Right hindlimb (tissue), 1 donor: ENCODE measurements at regions not wholly inside any gene's neighbourhood (a gene's known extent, or its start where the extent isn't known, plus 50 kb on each side); places are given as distances from the start of the nearest gene placed in this dataset.
"Not testable (repeated sequence)": the region's sequence is repeated elsewhere in the genome, so short reads cannot be mapped to it uniquely, and the experiment has no call there.

ENCODE experiments used
- DNase-seq: peaks from one replicate; pipeline ENCODE4 v3.0.0-alpha.2; 2018

GRCh38 chrX:34716302-34716701, 59.2 kb upstream of the TMEM47 start:
- DNase-seq = no peak

DNA sequence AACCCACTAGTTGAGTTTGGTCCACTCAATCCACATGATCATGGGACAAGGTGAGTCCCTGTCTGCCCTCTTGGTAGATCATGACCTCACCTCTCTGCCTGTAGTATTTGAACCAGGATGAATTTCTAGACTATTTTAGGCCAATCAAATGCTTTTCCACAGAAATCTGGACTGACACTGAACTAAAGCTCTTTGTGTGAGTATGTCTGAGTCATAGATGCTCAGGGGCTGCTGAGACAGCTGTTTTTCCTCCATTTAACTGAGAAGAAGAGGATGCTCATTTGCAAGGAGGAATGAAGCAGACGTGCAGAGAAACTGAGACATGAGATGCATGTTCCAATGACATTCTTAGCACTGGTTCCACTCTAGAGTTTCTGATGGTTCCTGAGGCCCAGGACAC, 77.3 kb upstream of the TMEM47 start:
- no peak for DNase-seq

GRCh38 chrX:34744521-34744920, 87.4 kb upstream of the TMEM47 start:
- no peak for DNase-seq

- no peak for DNase-seq
Observed at GRCh38 chrX:34749896-34750295, 92.8 kb upstream of the TMEM47 start.

- no peak for DNase-seq
Observed at GRCh38 chrX:34764852-34765361, 107.8 kb upstream of the TMEM47 start.

DNA sequence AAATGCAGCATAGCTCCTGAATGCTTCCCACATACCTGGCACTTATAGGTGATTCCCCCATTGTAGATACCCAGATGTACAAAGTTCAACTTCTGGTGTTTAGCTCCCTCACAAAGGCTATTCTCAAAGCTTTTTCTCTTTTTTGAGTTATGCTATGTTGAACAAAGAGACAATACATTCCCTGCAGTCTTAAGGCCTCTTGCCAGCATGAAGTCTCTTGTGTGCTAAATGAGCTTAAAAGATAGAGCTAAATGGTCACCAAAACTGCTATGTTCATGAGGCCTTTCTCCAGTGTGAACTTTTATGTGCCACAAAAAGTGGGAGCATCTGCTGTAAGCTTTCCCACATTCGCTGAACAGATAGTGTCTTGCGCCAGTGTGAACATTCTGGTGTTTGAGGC, 111.2 kb upstream of the TMEM47 start:
- DNase-seq = no peak

GRCh38 chrX:34770511-34770910, 113.4 kb upstream of the TMEM47 start:
- no peak for DNase-seq

DNA sequence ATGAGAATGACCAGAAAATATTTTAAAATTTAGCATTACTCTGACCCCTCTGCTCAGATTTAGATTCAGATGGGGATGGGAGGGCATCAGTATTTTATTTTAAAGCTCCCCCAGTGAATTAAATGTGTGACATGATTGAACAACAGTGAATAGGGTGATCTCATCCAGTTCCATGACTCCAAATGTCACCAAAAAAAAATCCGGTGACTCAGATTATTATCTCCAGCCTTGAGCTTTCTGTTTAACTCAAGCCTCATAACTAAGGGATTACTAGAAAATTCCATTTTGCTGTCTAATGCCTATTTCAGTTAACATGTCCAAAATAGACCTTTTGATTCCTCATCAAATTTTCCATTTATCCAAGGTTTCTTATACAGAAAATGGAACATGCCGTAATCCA, 121.8 kb upstream of the TMEM47 start:
- DNase-seq = no peak

GRCh38 chrX:34790026-34790425, 132.9 kb upstream of the TMEM47 start:
- no peak for DNase-seq

- no peak for DNase-seq
Observed at GRCh38 chrX:34805951-34806350, 136.6 kb upstream of the FAM47B start.

DNA sequence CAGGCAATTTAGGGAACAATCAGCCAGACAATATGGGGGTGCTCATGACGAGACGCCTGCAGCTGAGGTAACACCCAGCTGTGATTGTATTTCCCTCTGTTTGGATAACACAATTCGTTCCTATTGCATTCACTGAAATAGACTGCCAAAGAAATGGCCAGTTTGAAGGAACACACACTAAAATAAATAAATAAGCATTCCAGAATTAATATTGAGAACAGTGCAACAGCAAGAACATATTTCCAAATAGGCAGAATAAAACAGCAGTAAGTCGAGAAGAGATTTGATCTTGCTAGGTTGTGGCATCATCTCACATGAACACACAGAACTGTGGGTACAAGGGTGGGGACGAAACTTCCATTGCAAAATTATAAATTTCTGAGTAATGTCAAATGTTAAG, 133.5 kb upstream of the FAM47B start:
- no peak for DNase-seq

- no peak for DNase-seq
Observed at GRCh38 chrX:34810364-34810763, 132.2 kb upstream of the FAM47B start.

DNA sequence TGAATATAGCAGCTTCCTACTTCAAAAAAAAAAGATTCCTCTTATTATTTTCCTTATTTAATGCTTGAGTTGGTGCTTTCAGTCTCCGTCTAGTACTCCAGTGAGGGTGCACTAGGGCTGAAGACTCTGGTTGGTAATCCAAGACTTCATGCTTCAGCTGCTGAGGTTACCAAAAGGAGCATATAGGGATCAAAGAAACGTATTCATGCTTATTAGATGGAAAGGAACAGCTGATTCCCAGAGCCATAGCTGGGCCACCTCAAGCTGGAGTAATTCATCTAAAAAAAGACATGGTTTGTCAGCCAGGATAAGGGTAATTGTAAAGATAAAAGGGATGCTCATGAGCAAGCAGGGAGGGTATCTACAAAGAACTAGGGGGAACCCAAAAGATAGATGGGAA, 131.7 kb upstream of the FAM47B start:
- no peak for DNase-seq

DNA sequence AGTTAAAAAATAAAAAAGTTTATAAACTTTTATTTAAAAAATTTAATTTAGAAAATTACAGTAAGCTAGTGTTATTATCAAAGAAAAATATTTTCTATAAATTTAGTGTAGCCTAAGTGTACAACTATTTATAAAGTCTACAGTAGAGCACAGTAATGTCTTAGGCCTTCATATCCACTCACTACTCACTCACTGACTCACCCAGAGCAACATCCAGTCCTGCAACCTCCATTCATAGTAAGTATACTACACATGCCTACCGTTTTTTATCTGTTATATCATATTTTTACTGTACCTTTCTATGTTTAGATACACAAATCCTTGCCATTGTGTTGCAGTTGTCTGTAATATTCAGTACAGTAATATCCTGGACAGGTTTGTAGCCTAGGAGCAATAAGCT, 129.0 kb upstream of the FAM47B start:
- no peak for DNase-seq

- DNase-seq = no peak
Observed at GRCh38 chrX:34826964-34827363, 115.6 kb upstream of the FAM47B start.

DNA sequence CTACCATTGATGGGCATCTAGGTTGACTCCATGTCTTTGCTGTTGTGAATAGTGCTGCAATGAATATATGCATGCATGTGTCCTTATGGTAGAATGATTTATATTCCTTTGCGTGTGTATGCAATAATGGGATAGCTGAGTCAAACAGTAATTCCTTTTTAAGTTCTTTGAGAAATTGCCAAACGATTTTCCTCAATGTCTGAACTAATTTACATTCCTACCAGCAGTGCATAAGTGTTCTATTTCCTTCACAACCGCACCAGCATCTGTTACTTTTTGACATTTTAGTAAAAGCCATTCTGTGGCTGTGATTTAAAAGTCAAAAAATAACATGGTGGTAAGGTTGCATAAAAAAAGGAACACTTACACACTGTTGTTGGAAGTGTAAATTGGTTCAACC, 103.1 kb upstream of the FAM47B start:
- no peak for DNase-seq

DNA sequence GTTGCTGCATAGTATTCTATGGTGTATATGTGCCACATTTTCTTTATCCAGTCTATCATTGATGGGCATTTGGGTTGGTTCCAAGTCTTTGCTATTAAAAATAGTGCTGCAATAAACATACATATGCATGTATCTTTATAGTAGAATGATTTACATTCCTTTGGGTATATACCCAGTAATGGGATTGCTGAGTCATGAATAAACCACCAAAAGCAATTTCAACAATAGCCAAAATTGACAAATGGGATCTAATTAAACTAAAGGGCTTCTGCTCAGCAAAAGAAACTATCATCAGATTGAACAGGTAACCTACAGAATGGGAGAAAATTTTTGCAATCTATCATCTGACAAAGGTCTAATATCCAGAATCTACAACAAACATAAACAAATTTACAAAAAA, 101.4 kb upstream of the FAM47B start:
- not testable (repeated sequence) for DNase-seq

DNA sequence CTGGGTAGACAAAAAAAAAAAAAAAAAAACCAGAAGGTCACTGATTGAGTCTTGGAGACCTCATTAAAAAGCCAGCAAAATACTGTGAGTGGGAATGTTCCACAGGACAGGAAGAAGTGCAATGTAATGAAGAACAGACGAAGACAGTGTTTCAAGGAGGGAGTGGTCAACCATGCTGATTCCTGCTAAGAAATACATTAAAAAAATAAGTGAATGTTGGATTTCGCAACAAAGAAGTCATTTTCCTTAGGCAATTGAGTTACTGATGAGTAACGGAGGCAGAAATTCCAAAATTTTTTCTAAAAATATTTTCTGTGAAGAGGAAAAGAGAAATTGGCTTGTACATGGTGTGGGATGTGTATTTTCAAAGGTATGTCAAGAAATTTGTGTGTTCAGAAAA, 94.3 kb upstream of the FAM47B start:
- DNase-seq = no peak

GRCh38 chrX:34849371-34849770, 93.2 kb upstream of the FAM47B start:
- DNase-seq = no peak

- DNase-seq = no peak
Observed at GRCh38 chrX:34859191-34859590, 83.4 kb upstream of the FAM47B start.

GRCh38 chrX:34863906-34864305, 78.7 kb upstream of the FAM47B start:
- no peak for DNase-seq

- no peak for DNase-seq
Observed at GRCh38 chrX:34866646-34867045, 76.0 kb upstream of the FAM47B start.

- no peak for DNase-seq
Observed at GRCh38 chrX:34868633-34869032, 74.0 kb upstream of the FAM47B start.

DNA sequence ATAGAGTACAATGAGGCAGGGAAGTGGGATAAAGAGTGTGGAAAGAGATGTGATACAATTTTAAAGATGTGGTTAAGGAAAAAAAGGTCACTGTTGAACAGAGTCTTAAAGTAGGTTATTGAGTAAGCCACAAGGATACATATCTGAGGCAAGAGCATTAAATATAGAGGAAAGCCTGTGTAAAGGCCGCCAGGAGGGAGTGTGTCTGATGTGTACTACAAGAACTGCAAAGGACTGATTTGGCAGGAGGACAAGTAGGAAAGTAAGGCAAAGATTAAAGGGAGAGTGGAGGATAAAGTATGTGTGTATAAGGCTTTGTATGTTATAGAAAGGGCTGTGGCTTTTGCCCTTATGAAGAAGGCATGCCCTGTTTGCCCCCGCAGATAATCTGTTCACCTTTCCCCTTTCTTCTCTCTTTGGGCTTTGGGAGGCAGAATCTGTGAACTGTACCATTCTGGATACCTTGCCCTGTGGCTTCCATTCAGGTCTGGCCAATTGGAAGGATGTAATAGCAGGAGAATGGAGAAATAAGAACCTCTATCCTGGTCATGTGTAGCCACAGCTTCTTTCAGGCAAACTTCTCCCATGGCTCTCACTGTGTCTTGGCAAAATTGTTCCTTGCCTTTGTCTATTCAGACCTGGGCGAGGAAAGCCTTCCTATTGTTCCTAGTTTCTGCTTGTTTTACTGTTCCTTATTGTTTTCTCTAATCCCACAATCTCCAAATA, 68.9 kb upstream of the FAM47B start:
- DNase-seq = no peak

- DNase-seq = no peak
Observed at GRCh38 chrX:34874763-34875162, 67.8 kb upstream of the FAM47B start.
